IMR-90 (cell line): ENCODE measurements at regions not wholly inside any gene's neighbourhood (a gene's known extent, or its start where the extent isn't known, plus 50 kb on each side); places are given as distances from the start of the nearest gene placed in this dataset.

ENCODE experiments used
- ATAC-seq: fragments of 200-7000 bp; cut with Tn5 transposase; 2 replicates; pipeline ENCODE4 v1.9.1; 2020; ENCODE audit warnings: low read depth, mild to moderate bottlenecking, moderate library complexity
- BruUV-seq: library from RNA; stranded (reverse); fragments of 400-500 nt; replicated peaks from 2 replicates; lab custom pipeline; 2021; lab: Mats Ljungman, UMichigan
- CTCF ChIA-PET: fragments of 300-600 bp; formaldehyde crosslinking; extraction: SDS; loops from one replicate; lab custom pipeline; 2021; ENCODE audit warnings: antibody characterized with exemption; lab: Yijun Ruan, JAX
- POLR2A ChIA-PET: fragments of 300-600 bp; sonication (Branson Sonifier 250); formaldehyde crosslinking; loops from one replicate; lab custom pipeline; 2022; ENCODE audit warnings: antibody characterized with exemption; ENCODE audit not compliant: unreplicated experiment; lab: Charles Lee
- DNase-seq: peaks from one replicate; pipeline ENCODE4 v3.0.0; 2013
- H2AFZ ChIP-seq: replicated peaks from 2 replicates; pipeline ENCODE3; 2013; ENCODE audit warnings: low read length, mild to moderate bottlenecking; ENCODE audit not compliant: poor library complexity
- H2AK5ac ChIP-seq: 2 replicates; pipeline ENCODE4 v1.6.1; 2013; ENCODE audit warnings: low read depth, low read length, inconsistent platforms
- H2AK9ac ChIP-seq: replicated peaks from 2 replicates; pipeline ENCODE3; 2013; ENCODE audit warnings: mild to moderate bottlenecking, low read depth, low read length, moderate library complexity; ENCODE audit not compliant: poor library complexity
- H2BK120ac ChIP-seq: 2 replicates; pipeline ENCODE4 v1.6.1; 2013; ENCODE audit warnings: low read depth, low read length, inconsistent platforms
- H2BK15ac ChIP-seq: 3 replicates; pipeline ENCODE4 v1.6.1; 2013; ENCODE audit warnings: low read depth, low read length, inconsistent platforms
- H2BK20ac ChIP-seq: 2 replicates; pipeline ENCODE4 v1.6.1; 2013; ENCODE audit warnings: low read depth, mild to moderate bottlenecking, inconsistent platforms, low read length, moderate library complexity
- H2BK5ac ChIP-seq: 2 replicates; pipeline ENCODE4 v1.6.1; 2013; ENCODE audit warnings: mild to moderate bottlenecking, low read depth, low read length, inconsistent platforms; ENCODE audit not compliant: poor library complexity, severe bottlenecking
- H3K14ac ChIP-seq: replicated peaks from 2 replicates; pipeline ENCODE4 v1.6.1; 2013; ENCODE audit warnings: low read depth, low read length, inconsistent platforms
- H3K18ac ChIP-seq: 2 replicates; pipeline ENCODE4 v1.6.1; 2013; ENCODE audit warnings: low read depth, low read length, control low read depth
- H3K23ac ChIP-seq: 2 replicates; pipeline ENCODE4 v1.6.1; 2013; ENCODE audit warnings: low read depth, low read length, inconsistent platforms
- H3K27ac ChIP-seq: 2 replicates; pipeline ENCODE4 v1.5.1; 2013; ENCODE audit warnings: mild to moderate bottlenecking, control low read depth, low read length; ENCODE audit not compliant: insufficient read depth
- H3K27me3 ChIP-seq: 2 replicates; pipeline ENCODE4 v1.6.1; 2013; ENCODE audit warnings: low read length; ENCODE audit not compliant: control insufficient read depth, insufficient read depth
- H3K36me3 ChIP-seq: 2 replicates; pipeline ENCODE4 v1.6.1; 2013; ENCODE audit warnings: low read length, mixed read lengths; ENCODE audit not compliant: control insufficient read depth, insufficient read depth
- H3K4ac ChIP-seq: 2 replicates; pipeline ENCODE4 v1.6.1; 2013; ENCODE audit warnings: low read depth, low read length, inconsistent platforms
- H3K4me1 ChIP-seq: 2 replicates; pipeline ENCODE4 v1.6.1; 2013; ENCODE audit warnings: low read length, mixed read lengths; ENCODE audit not compliant: control insufficient read depth, insufficient read depth
- H3K4me2 ChIP-seq: 2 replicates; pipeline ENCODE4 v1.6.1; 2013; ENCODE audit warnings: low read depth, mild to moderate bottlenecking, control low read depth, low read length, moderate library complexity
- H3K4me3 ChIP-seq: 2 replicates; pipeline ENCODE4 v1.5.1; 2013; ENCODE audit warnings: low read depth, mild to moderate bottlenecking, control low read depth, low read length, moderate library complexity; ENCODE audit not compliant: insufficient read depth
- H3K56ac ChIP-seq: 2 replicates; pipeline ENCODE4 v1.6.1; 2013; ENCODE audit warnings: low read length, inconsistent platforms; ENCODE audit not compliant: insufficient read depth; ENCODE audit errors: extremely low read depth
- H3K79me1 ChIP-seq, 2 experiments: 2 replicates each; pipeline ENCODE4 v1.6.1; 2013; ENCODE audit warnings: low read length in 2 of 2, inconsistent platforms in 1 of 2, low read depth in 1 of 2
- H3K9ac ChIP-seq: 2 replicates; pipeline ENCODE4 v1.6.1; 2013; ENCODE audit warnings: low read depth, low read length, control low read depth
- H3K9me1 ChIP-seq: 2 replicates; pipeline ENCODE4 v1.6.1; 2013; ENCODE audit warnings: low read length, inconsistent platforms; ENCODE audit not compliant: insufficient read depth
- H3K9me3 ChIP-seq: 2 replicates; pipeline ENCODE4 v1.6.1; 2013; ENCODE audit warnings: low read length; ENCODE audit not compliant: control insufficient read depth, insufficient read depth
- H4K20me1 ChIP-seq: 2 replicates; pipeline ENCODE4 v1.6.1; 2013; ENCODE audit warnings: low read length, inconsistent platforms; ENCODE audit not compliant: insufficient read depth
- H4K5ac ChIP-seq: 2 replicates; pipeline ENCODE4 v1.6.1; 2013; ENCODE audit warnings: mild to moderate bottlenecking, low read depth, low read length, control low read depth
- H4K8ac ChIP-seq, 2 experiments: 2 replicates each; pipeline ENCODE4 v1.6.1; 2013; ENCODE audit warnings: low read depth in 2 of 2, low read length in 2 of 2, control low read depth in 1 of 2, inconsistent platforms in 1 of 2
- H4K91ac ChIP-seq: 2 replicates; pipeline ENCODE4 v1.6.1; 2013; ENCODE audit warnings: low read depth, low read length, inconsistent platforms; ENCODE audit not compliant: insufficient read depth
- BHLHE40 ChIP-seq: fragments of 150-350 bp; IDR thresholded peaks from 2 replicates; pipeline ENCODE4 v1.6.1; 2016; ENCODE audit warnings: mild to moderate bottlenecking, low read depth, low read length
- CEBPB ChIP-seq: IDR thresholded peaks from 2 replicates; pipeline ENCODE4 v1.6.1; 2012; ENCODE audit warnings: low read depth, low read length, improper control_type of control experiment
- CHD1 ChIP-seq: IDR thresholded peaks from 2 replicates; pipeline ENCODE4 v1.6.1; 2012; ENCODE audit warnings: low read depth, low read length, improper control_type of control experiment
- FOS ChIP-seq: fragments of 150-350 bp; IDR thresholded peaks from 2 replicates; pipeline ENCODE4 v1.6.1; 2016; ENCODE audit warnings: low read depth, low read length
- MAFK ChIP-seq: IDR thresholded peaks from 2 replicates; pipeline ENCODE4 v1.6.1; 2012; ENCODE audit warnings: low read depth, low read length, improper control_type of control experiment
- MAZ ChIP-seq: IDR thresholded peaks from 2 replicates; pipeline ENCODE4 v1.6.1; 2012; ENCODE audit warnings: low read depth, mild to moderate bottlenecking, low read length, improper control_type of control experiment, moderate library complexity, borderline replicate concordance
- MXI1 ChIP-seq: IDR thresholded peaks from 2 replicates; pipeline ENCODE4 v1.6.1; 2012; ENCODE audit warnings: low read depth, mild to moderate bottlenecking, low read length, moderate library complexity, borderline replicate concordance
- NFE2L2 ChIP-seq: fragments of 150-350 bp; IDR thresholded peaks from 2 replicates; pipeline ENCODE4 v1.6.1; 2016; ENCODE audit warnings: low read depth, mild to moderate bottlenecking, low read length
- POLR2A ChIP-seq: IDR thresholded peaks from 2 replicates; pipeline ENCODE4 v1.6.1; 2012; ENCODE audit warnings: mild to moderate bottlenecking, low read depth, low read length
- RAD21 ChIP-seq: IDR thresholded peaks from 2 replicates; pipeline ENCODE4 v1.6.1; 2012; ENCODE audit warnings: low read length, improper control_type of control experiment
- RCOR1 ChIP-seq: IDR thresholded peaks from 2 replicates; pipeline ENCODE4 v1.6.1; 2012; ENCODE audit warnings: mild to moderate bottlenecking, low read length, improper control_type of control experiment; ENCODE audit not compliant: insufficient replicate concordance
- RFX5 ChIP-seq: IDR thresholded peaks from 2 replicates; pipeline ENCODE4 v1.8.0; 2012; ENCODE audit warnings: low read depth, mild to moderate bottlenecking, low read length, moderate library complexity
- SMC3 ChIP-seq: fragments of 150-350 bp; IDR thresholded peaks from 2 replicates; pipeline ENCODE4 v1.6.1; 2016; ENCODE audit warnings: low read depth, mild to moderate bottlenecking, antibody characterized with exemption, low read length, moderate library complexity
- WGBS, 2 experiments: methylation state at CpG; one replicate each; pipeline versions ENCODE4 v1.1.5 to v1.1.7; 2013; ENCODE audit warnings: missing lambda C conversion rate in 2 of 2; ENCODE audit not compliant: insufficient read length in 1 of 2; ENCODE audit errors: extremely low coverage in 2 of 2; 5-methylcytosine and 5-hydroxymethylcytosine counted together
- dilution Hi-C: fragments of 300-500 bp; cut with HindIII; formaldehyde crosslinking; loops from one replicate; pipeline ENCODE4 v1.14.3; 2018; ENCODE audit warnings: low sequenced_read_pairs; ENCODE audit not compliant: unreplicated experiment
- in situ Hi-C: fragments of 300-500 bp; cut with MboI; formaldehyde crosslinking; loops from 3 replicates; pipeline ENCODE4 v1.14.3; 2019; ENCODE audit warnings: low sequenced_read_pairs, inconsistent platforms, mixed read lengths
- intact Hi-C: fragments of 100-400 bp; cut with micrococcal nuclease; formaldehyde crosslinking; loops from 2 replicates; pipeline ENCODE4 v1.10.0; 2022
- TF ChIP-seq, protein P1 (sequence below): conservative IDR thresholded peaks from 2 replicates; pipeline ENCODE4 v1.5.1; 2012; ENCODE audit warnings: mild to moderate bottlenecking, low read depth, low read length, improper control_type of control experiment
- TF ChIP-seq, protein P2 (sequence below): fragments of 150-350 bp; IDR thresholded peaks from 2 replicates; pipeline ENCODE4 v1.6.1; 2017; ENCODE audit warnings: mild to moderate bottlenecking, antibody characterized with exemption, low read length, low read depth
- TF ChIP-seq, protein P3 (sequence below): fragments of 150-350 bp; IDR thresholded peaks from 2 replicates; pipeline ENCODE4 v1.6.1; 2016; ENCODE audit warnings: low read depth, mild to moderate bottlenecking, low read length, moderate library complexity, borderline replicate concordance

DNA sequence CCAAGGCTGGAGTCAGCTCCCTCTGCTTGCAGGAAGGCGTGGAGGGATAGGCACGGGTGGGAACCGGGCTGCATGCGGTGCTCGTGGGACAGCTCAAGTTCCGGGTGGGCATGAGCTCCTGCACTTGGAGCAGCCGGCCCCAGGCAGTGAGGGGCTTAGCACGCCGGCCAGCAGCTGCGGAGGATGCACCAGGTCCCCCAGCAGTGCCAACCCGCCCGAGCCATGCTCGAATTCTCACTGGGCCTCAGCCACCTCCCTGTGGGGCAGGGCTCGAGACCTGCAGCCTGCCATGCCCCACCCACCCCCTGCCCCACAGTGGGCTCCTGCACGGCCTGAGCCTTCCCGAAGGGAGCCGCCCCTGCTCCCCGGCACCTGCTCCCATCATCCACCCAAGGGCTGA, 1501.8 kb downstream of the AACS start:
- ATAC-seq (no peak), DNase-seq (no peak)
- ChIA-PET CTCF (no interaction called here), POLR2A (no interaction called here)
- H3K9me3 ChIP-seq = peaks cover 12% of the 10 kb centered on the region; the same call in 1 of the 2 replicates
- H4K8ac ChIP-seq = no peak overlapping the region
- H3K4me2 ChIP-seq = no peak overlapping the region
- no peak overlapping the region for H3K9ac ChIP-seq
- no peak overlapping the region for H2BK5ac ChIP-seq
- H3K27me3 ChIP-seq = no peaks in the 10 kb centered on the region
- no peaks in the 10 kb centered on the region for H3K79me1 ChIP-seq
- H4K5ac ChIP-seq = no peak overlapping the region
- H3K4ac ChIP-seq = no peak overlapping the region
- in situ Hi-C loops = no loop called here
- H4K91ac ChIP-seq = no peak overlapping the region
- H3K36me3 ChIP-seq = no peaks in the 10 kb centered on the region
- H2AK5ac ChIP-seq = no peak overlapping the region
- no peak overlapping the region for H3K27ac ChIP-seq
- no peaks in the 10 kb centered on the region for H3K4me1 ChIP-seq
- intact Hi-C loops = no loop called here
- dilution Hi-C loops = no loop called here
- no peak overlapping the region for H3K14ac ChIP-seq
- H2BK120ac ChIP-seq = no peak overlapping the region
- no peak overlapping the region for H2AK9ac ChIP-seq
- H2BK20ac ChIP-seq = no peak overlapping the region
- no peaks in the 10 kb centered on the region for H3K9me1 ChIP-seq
- no peak overlapping the region for H3K23ac ChIP-seq
- no peak for TF ChIP-seq MAFK
- TF ChIP-seq POLR2A = no peak
- TF ChIP-seq, protein P1, sequence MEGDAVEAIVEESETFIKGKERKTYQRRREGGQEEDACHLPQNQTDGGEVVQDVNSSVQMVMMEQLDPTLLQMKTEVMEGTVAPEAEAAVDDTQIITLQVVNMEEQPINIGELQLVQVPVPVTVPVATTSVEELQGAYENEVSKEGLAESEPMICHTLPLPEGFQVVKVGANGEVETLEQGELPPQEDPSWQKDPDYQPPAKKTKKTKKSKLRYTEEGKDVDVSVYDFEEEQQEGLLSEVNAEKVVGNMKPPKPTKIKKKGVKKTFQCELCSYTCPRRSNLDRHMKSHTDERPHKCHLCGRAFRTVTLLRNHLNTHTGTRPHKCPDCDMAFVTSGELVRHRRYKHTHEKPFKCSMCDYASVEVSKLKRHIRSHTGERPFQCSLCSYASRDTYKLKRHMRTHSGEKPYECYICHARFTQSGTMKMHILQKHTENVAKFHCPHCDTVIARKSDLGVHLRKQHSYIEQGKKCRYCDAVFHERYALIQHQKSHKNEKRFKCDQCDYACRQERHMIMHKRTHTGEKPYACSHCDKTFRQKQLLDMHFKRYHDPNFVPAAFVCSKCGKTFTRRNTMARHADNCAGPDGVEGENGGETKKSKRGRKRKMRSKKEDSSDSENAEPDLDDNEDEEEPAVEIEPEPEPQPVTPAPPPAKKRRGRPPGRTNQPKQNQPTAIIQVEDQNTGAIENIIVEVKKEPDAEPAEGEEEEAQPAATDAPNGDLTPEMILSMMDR = no peak
- TF ChIP-seq RAD21 = no peak
- no peak for TF ChIP-seq RFX5
- TF ChIP-seq FOS = no peak
- no peak for TF ChIP-seq MXI1
- TF ChIP-seq BHLHE40 = no peak
- TF ChIP-seq CEBPB = no peak
- no peak for TF ChIP-seq MAZ
- TF ChIP-seq, protein P2, sequence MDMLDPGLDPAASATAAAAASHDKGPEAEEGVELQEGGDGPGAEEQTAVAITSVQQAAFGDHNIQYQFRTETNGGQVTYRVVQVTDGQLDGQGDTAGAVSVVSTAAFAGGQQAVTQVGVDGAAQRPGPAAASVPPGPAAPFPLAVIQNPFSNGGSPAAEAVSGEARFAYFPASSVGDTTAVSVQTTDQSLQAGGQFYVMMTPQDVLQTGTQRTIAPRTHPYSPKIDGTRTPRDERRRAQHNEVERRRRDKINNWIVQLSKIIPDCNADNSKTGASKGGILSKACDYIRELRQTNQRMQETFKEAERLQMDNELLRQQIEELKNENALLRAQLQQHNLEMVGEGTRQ = no peak
- TF ChIP-seq SMC3 = no peak
- no peak for TF ChIP-seq CHD1
- no peak for TF ChIP-seq NFE2L2
- TF ChIP-seq, protein P3, sequence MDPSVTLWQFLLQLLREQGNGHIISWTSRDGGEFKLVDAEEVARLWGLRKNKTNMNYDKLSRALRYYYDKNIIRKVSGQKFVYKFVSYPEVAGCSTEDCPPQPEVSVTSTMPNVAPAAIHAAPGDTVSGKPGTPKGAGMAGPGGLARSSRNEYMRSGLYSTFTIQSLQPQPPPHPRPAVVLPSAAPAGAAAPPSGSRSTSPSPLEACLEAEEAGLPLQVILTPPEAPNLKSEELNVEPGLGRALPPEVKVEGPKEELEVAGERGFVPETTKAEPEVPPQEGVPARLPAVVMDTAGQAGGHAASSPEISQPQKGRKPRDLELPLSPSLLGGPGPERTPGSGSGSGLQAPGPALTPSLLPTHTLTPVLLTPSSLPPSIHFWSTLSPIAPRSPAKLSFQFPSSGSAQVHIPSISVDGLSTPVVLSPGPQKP = no peak
- no peak for TF ChIP-seq RCOR1
- no peak overlapping the region for H2AFZ ChIP-seq
- no peak overlapping the region for H3K4me3 ChIP-seq
- no peak overlapping the region for H3K56ac ChIP-seq
- WGBS, 2 experiments = 61% methylated on average over 7 of the region's 18 CpGs; no CpG with 5 or more reads in 1 of the 2 experiments
- H4K20me1 ChIP-seq = no peaks in the 10 kb centered on the region
- H3K18ac ChIP-seq = no peak overlapping the region
- H2BK15ac ChIP-seq = no peak overlapping the region
- no TSS peak for BruUV-seq
